Stimulated activated CD8-positive, alpha-beta memory T cell treated with anti-CD3 and anti-CD28 coated beads, Interleukin-2, amount 100 ng/mL, for 1 hour (primary cell): ENCODE measurements at regions not wholly inside any gene's neighbourhood (a gene's known extent, or its start where the extent isn't known, plus 50 kb on each side); places are given as distances from the start of the nearest gene placed in this dataset.
"Not testable (repeated sequence)": the region's sequence is repeated elsewhere in the genome, so short reads cannot be mapped to it uniquely, and the experiment has no call there.

Source experiments
- DNase-seq, 2 donors: peaks; one replicate each; pipeline ENCODE4 v3.0.0-alpha.2; 2020; ENCODE audit warnings: low read depth in 2 of 2

DNA sequence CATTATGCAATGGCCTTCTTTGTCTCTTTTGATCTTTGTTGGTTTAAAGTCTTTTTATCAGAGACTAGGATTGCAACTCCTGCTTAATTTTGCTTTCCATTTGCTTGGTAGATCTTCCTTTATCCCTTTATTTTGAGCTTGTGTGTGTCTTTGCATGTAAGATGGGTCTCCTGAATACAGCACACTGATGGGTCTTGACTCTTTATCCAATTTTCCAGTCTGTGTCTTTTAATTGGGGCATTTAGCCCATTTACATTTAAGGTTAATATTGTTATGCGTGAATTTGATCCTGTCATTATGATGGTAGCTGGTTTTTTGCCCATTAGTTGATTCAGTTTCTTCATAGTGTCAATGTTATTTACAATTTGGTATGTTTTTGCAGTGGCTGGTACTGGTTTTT, 56.9 kb upstream of the TBX18 start:
- not testable (repeated sequence) for DNase-seq

DNA sequence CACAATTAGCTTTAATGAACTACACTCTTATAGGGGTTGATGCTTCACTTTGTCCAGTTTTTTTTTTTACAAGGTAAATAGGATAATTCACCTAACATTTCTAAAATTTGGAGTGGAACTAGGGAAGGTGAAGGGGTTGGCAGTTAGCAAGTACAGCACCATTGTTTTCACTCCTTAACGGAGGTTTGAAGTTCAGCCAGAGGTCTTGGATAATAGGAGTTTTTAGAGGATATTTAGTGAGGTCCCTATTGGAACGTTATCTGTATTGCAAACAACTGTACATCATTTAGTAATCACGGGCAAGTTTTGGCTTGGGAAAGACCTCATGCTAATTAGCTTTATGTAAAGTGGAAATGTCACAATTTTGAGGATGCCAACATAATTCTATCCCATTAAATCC, 52.3 kb upstream of the TBX18 start:
- no peak for DNase-seq

DNA sequence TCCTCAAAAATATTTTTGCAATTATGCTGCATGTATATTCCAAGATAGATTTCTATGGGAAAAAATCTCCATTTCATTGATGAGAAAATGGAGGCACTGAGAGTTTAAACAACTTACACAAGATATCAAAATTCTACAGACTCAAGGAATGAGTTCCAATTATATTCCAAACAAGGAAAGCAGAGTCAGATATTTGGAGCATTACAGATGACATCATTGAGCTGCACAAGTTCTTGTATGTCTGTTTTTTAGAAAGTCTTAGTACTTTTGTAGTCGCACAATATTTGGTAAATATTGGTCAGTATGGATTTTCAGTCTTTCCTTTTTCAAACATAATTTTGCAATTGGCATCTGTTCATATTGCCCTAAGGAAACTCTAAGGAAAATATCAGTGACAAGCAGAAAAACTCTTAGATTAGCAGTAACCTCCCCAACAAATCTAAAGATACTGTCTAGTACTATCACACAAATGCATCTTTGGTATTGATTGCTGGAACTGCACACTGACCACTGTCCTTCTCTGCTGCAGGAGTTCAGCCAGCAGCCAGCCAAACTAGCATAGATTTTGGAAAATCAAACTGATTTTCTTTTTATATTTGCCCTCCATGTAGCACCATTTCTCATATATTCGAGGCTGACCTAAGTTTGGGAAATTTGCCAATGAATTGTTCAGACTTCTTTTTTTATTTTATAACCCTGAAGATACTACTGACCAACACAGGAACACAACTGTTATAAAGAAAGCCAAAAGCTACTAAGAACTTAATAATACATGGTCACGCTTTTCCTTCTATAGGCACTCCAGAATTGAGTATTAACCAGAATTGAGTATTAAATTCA, 51.7 kb upstream of the TBX18 start:
- DNase-seq: no peak
